SK-N-SH treated with all-trans-retinoic acid at 6 μM for 48 hours (cell line): ENCODE measurements at regions not wholly inside any gene's neighbourhood (a gene's known extent, or its start where the extent isn't known, plus 50 kb on each side); places are given as distances from the start of the nearest gene placed in this dataset.

Experiments used
- ATAC-seq: fragments of 200-7000 bp; cut with Tn5 transposase; 3 replicates; pipeline ENCODE4 v1.9.1; 2020; ENCODE audit warnings: mild to moderate bottlenecking, moderate library complexity
- CREB5 ChIP-seq: fragments of 250-450 bp; sonication (Bioruptor Pico); IDR thresholded peaks from 2 replicates; pipeline ENCODE4 v1.5.1; 2020; ENCODE audit warnings: low read depth, mild to moderate bottlenecking, moderate library complexity
- CSDC2 ChIP-seq: fragments of 250-450 bp; sonication (Bioruptor Pico); IDR thresholded peaks from 2 replicates; pipeline ENCODE4 v1.5.0; 2020; ENCODE audit warnings: mild to moderate bottlenecking, moderate library complexity
- CSRNP3 ChIP-seq: fragments of 250-450 bp; sonication (Bioruptor Pico); IDR thresholded peaks from 2 replicates; pipeline ENCODE4 v1.5.1; 2021; ENCODE audit warnings: mild to moderate bottlenecking, moderate library complexity
- ESRRG ChIP-seq: fragments of 250-450 bp; sonication (Bioruptor Pico); IDR thresholded peaks from 2 replicates; pipeline ENCODE4 v1.6.1; 2021; ENCODE audit warnings: mild to moderate bottlenecking
- GLIS3 ChIP-seq: fragments of 250-450 bp; sonication (Bioruptor Pico); IDR thresholded peaks from 2 replicates; pipeline ENCODE4 v1.5.0; 2020; ENCODE audit warnings: mild to moderate bottlenecking, moderate library complexity
- PATZ1 ChIP-seq: fragments of 250-450 bp; sonication (Bioruptor Pico); IDR thresholded peaks from 2 replicates; pipeline ENCODE4 v1.8.0; 2020; ENCODE audit warnings: mild to moderate bottlenecking, moderate library complexity, borderline replicate concordance
- POU6F1 ChIP-seq: fragments of 250-450 bp; sonication (Bioruptor Pico); IDR thresholded peaks from 2 replicates; pipeline ENCODE4 v1.8.0; 2021; ENCODE audit warnings: low read depth, mild to moderate bottlenecking, moderate library complexity, borderline replicate concordance
- RARB ChIP-seq: fragments of 250-450 bp; sonication (Bioruptor Pico); IDR thresholded peaks from 2 replicates; pipeline ENCODE4 v1.8.0; 2021; ENCODE audit warnings: mild to moderate bottlenecking, moderate library complexity
- SNAI2 ChIP-seq: fragments of 250-450 bp; sonication (Bioruptor Pico); IDR thresholded peaks from 2 replicates; pipeline ENCODE4 v1.5.0; 2020; ENCODE audit warnings: mild to moderate bottlenecking, moderate library complexity
- TOX ChIP-seq: fragments of 250-450 bp; sonication (Bioruptor Pico); IDR thresholded peaks from 2 replicates; pipeline ENCODE4 v1.8.0; 2021; ENCODE audit warnings: mild to moderate bottlenecking, moderate library complexity, borderline replicate concordance
- TSHZ2 ChIP-seq: fragments of 250-450 bp; sonication (Bioruptor Pico); IDR thresholded peaks from 2 replicates; pipeline ENCODE4 v1.5.0; 2020; ENCODE audit warnings: mild to moderate bottlenecking, moderate library complexity
- ZC3H10 ChIP-seq: fragments of 250-450 bp; sonication (Bioruptor Pico); IDR thresholded peaks from 2 replicates; pipeline ENCODE4 v1.5.1; 2021; ENCODE audit warnings: mild to moderate bottlenecking, moderate library complexity
- ZFP3 ChIP-seq: fragments of 250-450 bp; sonication (Bioruptor Pico); IDR thresholded peaks from 2 replicates; pipeline ENCODE4 v1.5.0; 2020; ENCODE audit warnings: mild to moderate bottlenecking, moderate library complexity
- ZNF8 ChIP-seq: fragments of 450-650 bp; formaldehyde crosslinking; IDR thresholded peaks from 2 replicates; pipeline ENCODE4 v1.5.0; 2020; ENCODE audit warnings: mild to moderate bottlenecking, moderate library complexity

GRCh38 chr2:240247868-240248720 is 107.6 kb upstream of the OTOS start (continued):
- TF ChIP-seq TSHZ2 (no peak), RARB (no peak)

- ATAC-seq: no peak
- TF ChIP-seq CSDC2 (CRISPR knock-in tag) (no peak), GLIS3 (CRISPR knock-in tag) (no peak)
- TF ChIP-seq, all 23 proteins: peak for 0
Observed at GRCh38 chr2:240248721-240249422, 108.4 kb upstream of the OTOS start.

GRCh38 chr2:240249423-240250149 is 109.1 kb upstream of the OTOS start:
- TF ChIP-seq ZC3H10: no peak
- TF ChIP-seq POU6F1 (CRISPR knock-in tag): no peak
- no peak for TF ChIP-seq GLIS3 (CRISPR knock-in tag)
- TF ChIP-seq, all 23 proteins: peak for 0
- ATAC-seq: no peak

- TF ChIP-seq ZFP3 (CRISPR knock-in tag) (no peak), SNAI2 (no peak), GLIS3 (CRISPR knock-in tag) (no peak), PATZ1 (CRISPR knock-in tag) (no peak), POU6F1 (CRISPR knock-in tag) (no peak), TSHZ2 (no peak), CREB5 (CRISPR knock-in tag) (no peak), CSRNP3 (CRISPR knock-in tag) (no peak), TOX (no peak), ZNF8 (no peak), ESRRG (CRISPR knock-in tag) (no peak)
- no peak for ATAC-seq
Observed at GRCh38 chr2:240250150-240250984, 109.9 kb upstream of the OTOS start.
